CD1c-positive myeloid dendritic cell (primary cell): ENCODE measurements at regions not wholly inside any gene's neighbourhood (a gene's known extent, or its start where the extent isn't known, plus 50 kb on each side); places are given as distances from the start of the nearest gene placed in this dataset.
"Not testable (repeated sequence)": the region's sequence is repeated elsewhere in the genome, so short reads cannot be mapped to it uniquely, and the experiment has no call there.

Experiments used
- DNase-seq: peaks from one replicate; pipeline ENCODE4 v3.0.0-alpha.2; 2016; ENCODE audit errors: extremely low spot score

GRCh38 chr2:6198370-6198919 is 506.3 kb downstream of the SOX11 start:
- not testable (repeated sequence) for DNase-seq

GRCh38 chr2:6202756-6203155 is 510.6 kb downstream of the SOX11 start:
- DNase-seq = no peak

- no peak for DNase-seq
Observed at GRCh38 chr2:6203291-6203959, 511.2 kb downstream of the SOX11 start.

DNA sequence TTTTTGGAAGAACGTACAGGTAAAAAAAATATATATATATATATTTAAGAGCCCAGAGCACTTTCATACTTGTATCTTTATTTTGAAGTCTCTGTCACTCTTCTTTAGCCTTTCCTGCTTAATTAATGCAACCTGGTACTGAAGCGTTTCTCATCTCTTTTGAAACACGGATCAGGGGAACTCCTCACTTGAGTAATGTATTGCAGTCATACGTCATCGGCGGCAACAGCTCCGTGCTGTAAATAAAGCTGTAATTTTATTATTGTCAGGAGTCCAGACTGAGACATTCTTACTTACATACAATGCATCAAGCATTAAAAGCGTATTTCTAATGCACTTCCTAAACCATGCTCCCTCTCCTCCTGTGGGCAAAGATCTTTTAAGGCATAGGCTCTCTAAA is 514.7 kb downstream of the SOX11 start:
- DNase-seq = no peak

DNA sequence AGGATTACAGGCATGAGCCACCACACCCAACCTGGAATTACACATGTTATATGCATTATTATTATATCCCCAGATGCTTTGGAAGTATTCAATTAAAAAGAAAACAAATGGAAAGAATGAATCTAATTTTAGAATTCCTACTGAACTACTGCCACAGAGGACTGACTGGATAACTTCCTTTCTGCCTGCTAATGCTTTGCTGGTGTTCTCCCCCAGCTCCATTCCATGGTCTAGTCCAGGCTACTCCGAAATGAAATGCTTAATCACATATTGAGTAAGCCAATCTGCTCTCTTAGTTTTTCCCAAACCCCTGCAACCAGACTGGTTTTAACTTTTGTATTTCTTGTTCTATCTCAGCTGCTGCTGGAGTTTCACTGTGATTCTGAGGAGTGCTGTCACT is 519.1 kb downstream of the SOX11 start:
- no peak for DNase-seq

- DNase-seq = no peak
Observed at GRCh38 chr2:6212491-6212890, 520.3 kb downstream of the SOX11 start.

DNA sequence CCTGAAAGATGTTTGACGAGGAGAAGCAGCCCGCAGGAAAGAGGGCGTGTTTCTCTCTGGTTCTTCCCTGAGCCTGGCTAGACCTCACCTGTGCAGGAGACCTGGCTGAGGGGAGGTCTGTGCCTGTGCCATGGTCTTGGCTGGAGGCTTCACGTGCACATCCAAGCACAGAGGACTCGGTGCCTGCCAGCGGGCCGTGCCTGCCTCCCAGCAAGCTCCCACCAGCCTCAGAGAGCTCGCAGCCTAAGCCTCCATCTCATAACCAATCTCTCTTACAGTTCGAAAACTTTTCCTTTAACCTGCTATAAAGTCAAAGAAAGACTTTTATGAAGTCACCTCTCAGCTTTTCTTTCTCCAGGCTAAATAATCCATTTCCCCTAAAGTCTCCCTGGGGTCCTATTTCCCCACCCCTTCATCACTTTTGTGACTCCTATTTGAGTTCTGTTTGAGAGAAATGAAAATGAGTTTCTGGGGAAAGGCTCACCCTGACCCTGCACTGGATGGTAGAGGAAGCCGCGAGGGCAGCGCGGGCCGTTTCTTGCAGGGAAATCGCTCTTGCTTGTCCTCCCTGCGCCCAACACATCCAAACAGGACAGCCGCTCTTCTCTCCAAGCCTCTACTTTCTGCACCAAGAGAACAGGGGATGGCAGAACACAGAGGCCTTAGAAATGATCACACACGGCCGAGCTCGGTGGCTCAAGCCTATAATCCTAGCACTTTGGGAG is 521.0 kb downstream of the SOX11 start:
- no peak for DNase-seq

- no peak for DNase-seq
Observed at GRCh38 chr2:6214471-6214870, 522.3 kb downstream of the SOX11 start.

DNA sequence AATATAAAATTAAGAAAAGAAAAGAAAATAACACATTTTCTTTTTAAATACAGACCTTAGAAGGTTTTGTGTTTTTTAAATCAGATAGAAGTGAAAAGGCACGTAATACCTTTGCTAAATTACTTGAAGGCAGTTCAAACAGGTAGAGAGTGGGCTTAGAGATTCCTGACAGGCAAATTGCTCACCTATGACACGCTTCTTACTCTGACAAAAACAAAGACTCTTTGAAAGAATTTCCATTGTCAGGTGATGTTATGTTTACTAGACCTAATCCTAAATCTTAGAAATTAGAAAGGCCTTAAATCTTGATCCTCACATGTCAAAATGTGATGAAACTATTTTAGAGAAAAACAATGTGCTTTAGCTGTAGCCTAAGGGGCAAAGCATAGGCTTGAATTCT is 522.9 kb downstream of the SOX11 start:
- no peak for DNase-seq

DNA sequence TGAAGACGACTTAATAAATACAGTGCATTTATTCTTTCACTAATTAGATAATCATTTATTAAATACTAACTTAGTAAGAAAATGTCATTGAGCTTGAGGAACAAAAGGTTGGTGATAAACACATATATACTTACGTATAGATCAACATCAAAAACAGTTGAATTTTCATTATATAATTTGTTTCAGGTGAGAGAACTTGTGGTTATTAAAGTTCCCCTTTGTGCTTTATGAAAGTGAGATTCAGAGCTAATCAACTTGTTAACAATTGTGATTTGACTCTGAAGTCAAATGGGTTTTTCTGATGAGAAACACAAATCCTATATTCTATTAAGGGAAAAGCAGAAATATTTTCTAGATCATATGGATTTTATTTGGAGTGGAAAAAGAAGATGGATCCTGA is 524.0 kb downstream of the SOX11 start:
- DNase-seq = no peak

- DNase-seq = no peak
Observed at GRCh38 chr2:6218926-6219325, 526.7 kb downstream of the SOX11 start.

DNA sequence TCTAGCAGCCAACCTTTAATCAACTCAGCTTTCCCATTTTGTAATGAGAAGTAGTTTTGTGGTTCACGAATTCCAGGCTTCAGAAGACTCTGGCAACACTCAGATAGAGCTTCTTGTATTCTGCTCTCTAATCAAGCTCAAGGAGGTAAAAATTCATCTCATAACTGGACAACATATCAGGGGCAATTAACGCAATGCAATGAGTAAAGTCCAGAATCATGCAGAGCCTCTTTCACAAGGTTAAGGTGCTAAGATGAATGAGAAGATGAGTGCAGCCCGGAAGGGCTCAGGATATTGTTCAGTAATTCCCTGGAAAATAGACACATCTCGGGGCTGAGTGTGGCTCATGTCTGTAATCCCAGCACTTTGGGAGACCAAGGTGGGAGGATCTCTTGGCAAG is 527.7 kb downstream of the SOX11 start:
- no peak for DNase-seq

- no peak for DNase-seq
Observed at GRCh38 chr2:6222296-6222695, 530.1 kb downstream of the SOX11 start.

GRCh38 chr2:6224267-6224666 is 532.1 kb downstream of the SOX11 start:
- no peak for DNase-seq

GRCh38 chr2:6228251-6228650 is 536.1 kb downstream of the SOX11 start:
- no peak for DNase-seq

GRCh38 chr2:6231166-6231565 is 539.0 kb downstream of the SOX11 start:
- no peak for DNase-seq

DNA sequence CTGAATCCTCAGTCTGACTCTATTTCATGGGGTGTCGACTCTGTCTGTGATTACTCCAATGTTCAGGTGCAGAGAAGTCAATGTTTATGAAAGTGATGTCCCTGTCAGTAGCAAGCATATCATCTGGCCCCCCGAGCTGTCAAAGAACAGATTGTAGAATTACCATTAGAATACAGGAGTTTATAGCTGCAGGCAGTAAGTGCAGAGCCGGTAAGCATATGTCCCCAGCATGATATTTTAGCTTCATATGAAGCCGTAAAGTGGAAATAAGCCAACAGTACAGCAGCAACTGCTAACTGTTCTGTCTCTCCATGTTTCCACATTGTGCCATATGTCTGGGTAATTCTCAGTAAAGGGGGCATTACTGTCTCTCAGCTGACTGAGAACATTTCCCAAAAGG is 541.8 kb downstream of the SOX11 start:
- no peak for DNase-seq

DNA sequence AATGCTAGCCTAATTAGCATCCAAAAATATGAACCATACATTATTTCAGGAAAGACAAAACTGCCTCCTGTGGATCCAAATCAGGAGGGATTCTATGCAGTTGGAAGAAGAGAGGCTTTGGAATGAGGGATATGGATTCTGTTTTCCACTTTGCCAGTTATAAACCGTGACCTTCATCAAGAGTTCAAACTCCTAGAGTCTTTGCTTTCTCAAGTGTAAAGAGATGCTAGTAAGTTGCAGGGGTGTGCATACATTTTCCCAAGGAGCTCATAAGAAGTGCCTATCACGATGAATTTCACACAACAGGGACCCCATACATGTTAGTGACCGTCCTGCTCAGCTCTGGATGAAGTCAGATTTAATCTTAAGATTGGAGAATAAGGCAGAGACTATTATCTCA is 542.5 kb downstream of the SOX11 start:
- DNase-seq = no peak

GRCh38 chr2:6236317-6236716 is 544.1 kb downstream of the SOX11 start:
- DNase-seq = no peak

DNA sequence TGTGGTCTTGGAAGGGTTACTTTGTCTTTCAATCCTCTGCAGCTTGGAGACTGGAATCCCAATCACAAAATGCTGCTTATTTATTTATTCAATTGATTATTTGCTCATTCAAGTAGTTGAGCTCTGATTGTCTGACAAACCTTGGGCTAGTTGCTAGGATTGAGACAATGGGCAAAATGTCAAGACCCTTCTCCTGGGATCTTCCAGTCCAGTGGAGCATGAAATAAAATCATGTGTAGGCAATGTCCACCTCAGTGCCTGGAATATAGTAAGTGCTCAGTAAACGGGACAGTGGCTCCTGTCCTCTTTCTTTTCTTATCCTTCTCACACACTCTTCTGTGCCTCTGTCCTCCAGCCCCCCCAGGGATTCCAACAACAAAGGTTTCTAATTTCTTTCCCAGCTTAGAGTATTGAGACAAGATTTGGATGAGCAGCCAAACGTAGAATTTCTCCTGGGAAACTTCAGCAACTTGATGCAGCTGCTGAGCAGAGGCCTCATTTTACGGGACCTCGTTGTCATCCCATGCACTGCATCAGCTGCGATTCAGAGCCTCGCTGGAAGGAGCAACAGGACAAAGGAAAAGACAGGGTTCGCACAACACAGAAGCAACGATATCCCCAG is 545.0 kb downstream of the SOX11 start:
- no peak for DNase-seq

DNA sequence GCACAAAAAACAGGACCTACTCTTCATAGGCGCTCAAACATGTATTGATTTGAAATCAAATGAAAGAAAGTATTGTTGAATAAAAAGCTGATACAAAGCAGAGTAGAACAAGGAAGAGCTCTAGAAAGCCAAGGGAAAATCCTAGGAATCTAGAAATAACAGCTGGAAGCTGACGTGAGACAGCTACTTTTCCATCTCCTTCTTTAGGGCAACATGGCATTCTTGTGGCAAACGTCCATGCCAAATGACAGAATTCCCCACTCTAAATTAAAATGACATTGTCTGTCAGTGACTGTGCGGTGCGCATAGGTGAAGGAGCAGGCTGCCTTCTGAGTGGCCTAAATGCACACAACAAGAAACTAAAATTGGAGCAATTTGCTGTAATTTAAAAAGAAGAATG is 557.4 kb downstream of the SOX11 start:
- no peak for DNase-seq

- DNase-seq = no peak
Observed at GRCh38 chr2:6254441-6254840, 562.3 kb downstream of the SOX11 start.

DNA sequence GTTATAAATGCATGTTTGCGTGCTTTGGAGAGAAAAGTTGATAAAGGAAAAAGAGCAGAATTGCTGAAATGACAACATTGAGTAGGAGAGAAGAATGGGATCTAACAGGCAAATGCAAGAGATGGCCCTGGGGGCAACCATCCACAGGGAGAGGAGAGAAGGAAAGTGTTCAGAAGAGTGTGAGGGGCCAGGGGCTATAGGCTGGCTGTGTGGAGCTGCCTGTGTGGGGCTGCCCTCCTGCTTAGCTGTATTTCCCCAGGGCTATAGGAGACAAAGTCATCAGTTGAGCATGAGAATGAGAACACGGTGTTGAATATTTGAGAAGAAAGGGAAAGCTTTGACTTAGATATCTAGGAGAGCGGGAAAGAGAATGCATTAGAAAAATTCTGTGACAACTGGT is 572.0 kb downstream of the SOX11 start:
- DNase-seq = no peak
